Activated T-cell treated with anti-CD3 and anti-CD28 coated beads, Interleukin-2, amount 50 U/mL, for 72 hours (primary cell): ENCODE measurements at regions not wholly inside any gene's neighbourhood (a gene's known extent, or its start where the extent isn't known, plus 50 kb on each side); places are given as distances from the start of the nearest gene placed in this dataset.
"Not testable (repeated sequence)": the region's sequence is repeated elsewhere in the genome, so short reads cannot be mapped to it uniquely, and the experiment has no call there.

Experiments used
- ATAC-seq, 2 donors: fragments of 150-1000 bp; cut with Tn5 transposase; replicated peaks in 1 of 2; 2 replicates each; pipeline ENCODE4 v1.10.0; 2021; ENCODE audit warnings: moderate library complexity in 2 of 2, mild to moderate bottlenecking in 1 of 2
- DNase-seq, 2 donors: peaks; one replicate each; pipeline ENCODE4 v3.0.0; 2021 to 2022; ENCODE audit warnings: mixed read lengths in 1 of 2
- H3K27ac Mint-ChIP-seq: one replicate; pipeline ENCODE4 v1.8.0; 2022; ENCODE audit warnings: mild to moderate bottlenecking, moderate library complexity, mixed read lengths
- H3K27me3 Mint-ChIP-seq: one replicate; pipeline ENCODE4 v1.8.0; 2022; ENCODE audit warnings: low read depth, mixed read lengths
- H3K36me3 Mint-ChIP-seq, 2 donors: one replicate each; pipeline ENCODE4 v1.8.0; 2022; ENCODE audit warnings: mixed read lengths in 2 of 2, mild to moderate bottlenecking in 1 of 2; ENCODE audit not compliant: insufficient read depth in 2 of 2
- H3K4me1 Mint-ChIP-seq: one replicate; pipeline ENCODE4 v1.8.0; 2022; ENCODE audit warnings: low read depth, mixed read lengths
- H3K4me3 Mint-ChIP-seq, 2 donors: one replicate each; pipeline ENCODE4 v1.8.0; 2022; ENCODE audit warnings: mild to moderate bottlenecking in 2 of 2, mixed read lengths in 2 of 2, moderate library complexity in 2 of 2
- H3K9me3 Mint-ChIP-seq, 2 donors: one replicate each; pipeline ENCODE4 v1.8.0; 2022; ENCODE audit warnings: mixed read lengths in 2 of 2

DNA sequence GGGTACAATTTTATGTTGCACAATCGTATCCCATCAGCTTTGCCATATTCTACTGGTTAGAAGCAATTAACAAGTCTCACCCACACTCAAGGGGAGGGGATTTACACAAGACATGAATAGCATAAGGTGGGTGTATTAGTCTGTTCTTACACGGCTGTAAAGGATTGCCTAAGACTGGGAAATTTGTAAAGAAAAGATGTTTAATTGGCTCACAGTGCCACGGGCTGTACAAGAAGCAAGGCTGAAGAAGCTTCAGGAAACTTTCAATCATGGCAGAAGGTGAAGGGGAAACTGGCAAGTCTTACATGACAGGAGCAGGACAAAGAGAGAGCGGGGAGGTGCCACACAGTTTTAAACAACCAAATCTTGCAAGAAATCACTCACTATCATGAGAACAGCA lies 231.8 kb upstream of the AMIGO2 start:
- DNase-seq (no peak), ATAC-seq (no peak)
- Mint-ChIP-seq H3K9me3 (peaks cover 3 to 19% of the 10 kb centered on the region in 2 donors), H3K27ac (no peak overlapping the region), H3K27me3 (no peaks in the 10 kb centered on the region), H3K4me3 (no peak overlapping the region), H3K4me1 (peaks cover 65% of the 10 kb centered on the region), H3K36me3 (peaks cover 13 to 39% of the 10 kb centered on the region in 2 donors)

DNA sequence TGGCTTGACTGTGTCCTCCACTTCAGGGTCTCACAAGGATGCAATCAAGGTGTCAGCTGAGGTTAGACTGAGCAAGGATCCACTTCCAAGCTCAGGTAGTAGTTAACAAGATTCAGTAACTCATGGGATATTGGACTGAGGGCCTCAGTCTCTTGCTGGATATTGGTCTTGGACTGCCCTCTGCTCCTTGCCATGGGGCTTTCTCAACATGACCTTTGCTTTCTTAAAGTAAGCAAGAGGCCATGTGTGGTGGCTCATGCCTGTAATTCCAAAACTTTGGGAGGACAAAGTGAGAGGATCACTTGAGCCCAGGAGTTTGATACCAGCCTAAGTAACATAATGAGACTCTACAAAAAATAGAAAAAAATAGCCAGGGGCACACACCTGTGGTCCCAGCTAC lies 231.3 kb upstream of the AMIGO2 start:
- peaks cover 5 to 19% of the 10 kb centered on the region in 2 donors for H3K9me3 Mint-ChIP-seq
- H3K36me3 Mint-ChIP-seq = peaks cover 16 to 43% of the 10 kb centered on the region in 2 donors
- no peak for ATAC-seq
- H3K27ac Mint-ChIP-seq = no peak overlapping the region
- no peak overlapping the region for H3K4me3 Mint-ChIP-seq
- H3K27me3 Mint-ChIP-seq = no peaks in the 10 kb centered on the region
- DNase-seq = no peak
- H3K4me1 Mint-ChIP-seq = peaks cover 68% of the 10 kb centered on the region

DNA sequence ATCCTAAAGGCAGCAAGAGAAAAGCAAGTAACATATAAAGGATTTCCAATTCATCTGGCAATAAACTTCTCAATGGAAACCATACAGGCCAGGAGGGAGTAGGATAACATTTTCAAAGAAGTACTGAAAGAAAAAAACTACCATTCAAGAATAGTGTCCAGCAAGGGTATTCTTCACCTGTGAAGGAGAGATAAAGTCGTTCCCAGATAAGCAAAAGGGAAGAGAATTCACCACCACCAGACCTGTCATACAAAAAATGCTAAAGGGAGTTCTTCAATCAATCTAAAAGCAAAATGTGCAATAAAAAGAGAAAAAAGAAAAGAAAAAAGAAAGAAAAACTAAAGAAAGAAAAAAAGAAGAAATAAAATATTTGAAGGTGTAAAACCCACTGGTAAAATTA lies 228.9 kb upstream of the AMIGO2 start:
- Mint-ChIP-seq H3K27ac (peak overlapping the region; percentile 73), H3K4me3 (peak overlapping the region; percentile 25 to 36), H3K4me1 (peaks cover 69% of the 10 kb centered on the region), H3K27me3 (no peaks in the 10 kb centered on the region), H3K9me3 (peaks cover 6 to 19% of the 10 kb centered on the region in 2 donors), H3K36me3 (peaks cover 19 to 50% of the 10 kb centered on the region in 2 donors)
- DNase-seq (no peak), ATAC-seq (no peak)

DNA sequence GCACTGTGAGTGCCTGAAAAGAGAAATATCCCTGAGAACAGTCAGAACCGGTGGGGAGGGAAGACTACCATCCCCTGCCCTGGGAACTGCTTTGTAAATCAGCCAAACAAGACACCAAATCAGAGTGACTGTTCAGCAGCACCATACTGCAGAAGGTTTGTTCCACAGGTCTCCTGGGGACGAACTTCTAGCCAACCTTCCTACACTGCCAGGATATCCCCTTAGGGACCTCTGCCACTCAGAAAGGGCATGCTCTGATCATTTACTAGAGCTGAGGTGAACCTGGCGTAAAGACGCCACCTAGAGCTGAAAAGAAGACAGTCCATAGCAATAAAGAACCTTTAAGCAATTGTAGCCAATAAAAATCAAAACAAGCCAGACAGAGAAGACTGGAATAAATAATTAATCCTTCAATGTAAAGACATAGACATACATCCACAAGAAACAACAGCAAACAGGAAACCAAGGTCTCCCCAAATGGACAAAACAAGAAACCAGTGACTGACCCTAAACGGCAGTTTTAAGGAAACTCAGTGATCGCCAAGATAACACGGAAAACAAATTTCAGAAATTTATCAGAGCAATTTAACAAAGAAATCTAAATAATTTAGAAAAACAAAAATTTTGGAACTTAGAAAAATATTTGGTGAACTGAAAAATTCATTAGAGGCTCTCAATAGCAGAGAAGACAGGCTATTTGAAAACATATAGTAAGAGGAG lies 228.1 kb upstream of the AMIGO2 start:
- no peaks in the 10 kb centered on the region for H3K27me3 Mint-ChIP-seq
- peaks cover 75% of the 10 kb centered on the region for H3K4me1 Mint-ChIP-seq
- peaks cover 6 to 19% of the 10 kb centered on the region in 2 donors for H3K9me3 Mint-ChIP-seq
- peak overlapping the region; percentile 73 for H3K27ac Mint-ChIP-seq
- peaks cover 19 to 50% of the 10 kb centered on the region in 2 donors for H3K36me3 Mint-ChIP-seq
- peak overlapping the region; percentile 75 to 91 for H3K4me3 Mint-ChIP-seq
- ATAC-seq (peak; percentile 83 to 86), DNase-seq (peak; percentile 54 to 65)

DNA sequence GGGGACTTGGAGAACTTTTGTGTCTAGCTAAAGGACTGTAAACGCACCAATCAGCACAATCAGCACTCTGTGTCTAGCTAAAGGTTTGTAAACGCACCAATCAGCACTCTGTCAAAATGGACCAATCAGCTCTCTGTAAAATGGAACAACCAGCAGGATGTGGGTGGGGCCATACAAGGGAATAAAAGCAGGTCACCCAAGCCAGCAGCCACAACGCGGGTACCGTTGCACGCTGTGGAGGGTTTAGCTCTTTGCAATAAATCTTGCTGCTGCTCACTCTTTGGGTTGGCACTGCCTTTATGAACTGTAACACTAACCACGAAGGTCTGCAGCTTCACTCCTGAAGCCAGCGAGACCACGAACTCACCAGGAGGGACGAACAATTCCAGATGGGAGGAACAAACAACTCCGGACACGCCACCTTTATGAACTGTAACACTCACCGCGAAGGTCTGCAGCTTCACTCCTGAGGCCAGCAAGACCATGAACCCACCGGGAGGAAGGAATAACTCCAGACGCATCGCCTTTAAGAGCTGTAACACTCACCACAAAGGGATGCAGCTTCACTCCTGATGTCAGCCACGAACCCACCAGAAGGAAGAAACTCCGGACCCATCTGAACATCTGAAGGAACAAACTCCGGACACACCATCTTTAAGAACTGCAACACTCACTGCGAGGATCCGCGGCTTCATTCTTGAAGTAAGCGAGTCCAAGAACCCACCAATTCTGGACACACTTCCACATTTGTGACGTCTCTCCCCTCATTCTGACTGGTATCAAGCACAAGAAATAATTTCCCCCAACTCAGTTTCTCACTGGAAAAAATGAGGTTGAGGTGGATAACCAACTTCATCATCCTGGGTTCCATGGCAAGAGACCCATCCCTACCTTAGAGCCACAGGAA lies 227.3 kb upstream of the AMIGO2 start:
- H3K9me3 Mint-ChIP-seq = peaks cover 6 to 19% of the 10 kb centered on the region in 2 donors
- H3K36me3 Mint-ChIP-seq = peaks cover 19 to 50% of the 10 kb centered on the region in 2 donors
- peak overlapping the region; percentile 73 for H3K27ac Mint-ChIP-seq
- peak; percentile 54 to 65 for ATAC-seq
- peak; percentile 74 to 75 for DNase-seq
- H3K27me3 Mint-ChIP-seq = not testable (repeated sequence)
- H3K4me1 Mint-ChIP-seq = peaks cover 83% of the 10 kb centered on the region
- peak overlapping the region; percentile 75 to 91 for H3K4me3 Mint-ChIP-seq

DNA sequence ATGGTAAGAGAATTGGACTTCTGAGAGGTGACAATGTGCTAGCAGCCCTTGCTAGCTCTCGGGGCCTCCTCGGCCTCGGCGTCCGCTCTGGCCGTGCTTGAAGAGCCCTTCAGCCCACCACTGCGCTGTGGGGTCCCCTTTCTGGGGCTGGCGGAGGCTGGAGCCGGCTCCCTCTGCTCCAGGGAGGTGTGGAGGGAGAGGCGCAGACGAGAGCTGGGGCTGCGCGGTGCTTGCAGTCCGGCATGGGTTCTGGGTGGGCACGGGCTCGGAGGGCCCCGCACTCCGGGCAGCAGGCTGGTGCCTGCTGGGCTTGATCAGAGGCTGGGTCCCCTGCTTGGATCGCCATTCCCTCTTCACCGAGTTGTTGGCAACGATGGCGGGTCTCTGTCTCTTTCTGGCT lies 226.4 kb upstream of the AMIGO2 start:
- H3K36me3 Mint-ChIP-seq = peaks cover 19 to 52% of the 10 kb centered on the region in 2 donors

DNA sequence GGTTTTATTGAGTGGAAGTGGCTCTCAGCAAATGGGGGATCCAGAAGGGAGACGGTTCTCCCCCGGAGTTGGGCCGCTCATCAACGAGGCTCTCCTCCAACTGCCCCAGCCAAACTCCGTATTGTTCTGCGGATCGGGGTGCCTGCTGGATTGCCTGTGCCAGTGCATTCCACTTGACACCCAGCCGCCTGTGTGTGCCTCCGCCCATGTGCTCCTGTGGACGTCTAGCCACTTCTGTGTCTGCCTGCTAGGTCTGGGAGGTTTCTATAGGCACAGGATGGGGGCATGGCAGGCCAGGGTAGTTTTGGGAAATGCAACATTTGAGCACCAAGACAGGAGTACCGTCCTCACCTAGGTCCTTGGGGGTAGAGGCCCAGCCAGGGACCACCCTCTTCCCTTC lies 225.7 kb upstream of the AMIGO2 start:
- DNase-seq (no peak), ATAC-seq (no peak)
- Mint-ChIP-seq H3K36me3 (peaks cover 16 to 46% of the 10 kb centered on the region in 2 donors), H3K27ac (no peak overlapping the region), H3K4me1 (peaks cover 78% of the 10 kb centered on the region), H3K27me3 (no peaks in the 10 kb centered on the region), H3K4me3 (peak overlapping the region in 1 of 2 donors; percentile 15), H3K9me3 (peaks cover 3 to 16% of the 10 kb centered on the region in 2 donors)

More for the DNA sequence above, 226.4 kb upstream of the AMIGO2 start:
- peaks cover 5 to 16% of the 10 kb centered on the region in 2 donors for H3K9me3 Mint-ChIP-seq
- H3K27ac Mint-ChIP-seq = no peak overlapping the region
- H3K4me1 Mint-ChIP-seq = peaks cover 85% of the 10 kb centered on the region
- DNase-seq = no peak
- peak overlapping the region in 1 of 2 donors; percentile 91 for H3K4me3 Mint-ChIP-seq
- H3K27me3 Mint-ChIP-seq = no peaks in the 10 kb centered on the region
- ATAC-seq = no peak

DNA sequence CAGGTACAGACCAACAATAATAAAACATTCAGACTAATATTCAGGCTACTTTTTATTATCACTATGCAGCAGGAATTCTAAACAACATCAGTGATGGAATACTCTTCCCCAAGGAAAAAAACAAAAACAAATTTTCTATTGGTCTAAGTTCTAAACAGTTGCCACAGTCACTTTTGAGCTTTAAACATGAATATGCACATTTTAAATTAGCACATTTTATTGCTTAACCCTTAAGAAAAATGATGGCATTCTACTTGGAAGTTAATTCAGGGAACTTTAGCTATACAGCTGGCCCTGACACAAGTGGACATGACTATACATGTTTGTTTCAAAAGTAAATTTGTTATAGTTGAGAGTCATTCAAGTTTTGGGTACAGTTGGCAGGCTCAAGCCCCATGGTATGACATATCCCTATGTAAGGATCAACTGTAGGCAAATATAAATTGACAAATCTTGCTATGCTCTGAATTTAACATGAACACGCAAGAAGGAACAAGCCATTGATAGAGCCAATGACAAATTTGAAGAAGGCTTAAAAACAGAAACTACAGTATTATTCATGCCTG lies 224.3 kb upstream of the AMIGO2 start:
- peaks cover 3 to 10% of the 10 kb centered on the region in 2 donors for H3K9me3 Mint-ChIP-seq
- no peaks in the 10 kb centered on the region for H3K27me3 Mint-ChIP-seq
- no peak for ATAC-seq
- DNase-seq = no peak
- peaks cover 78% of the 10 kb centered on the region for H3K4me1 Mint-ChIP-seq
- H3K36me3 Mint-ChIP-seq = peaks cover 11 to 38% of the 10 kb centered on the region in 2 donors
- peak overlapping the region; percentile 40 for H3K27ac Mint-ChIP-seq
- peak overlapping the region; percentile 1 to 44 for H3K4me3 Mint-ChIP-seq

DNA sequence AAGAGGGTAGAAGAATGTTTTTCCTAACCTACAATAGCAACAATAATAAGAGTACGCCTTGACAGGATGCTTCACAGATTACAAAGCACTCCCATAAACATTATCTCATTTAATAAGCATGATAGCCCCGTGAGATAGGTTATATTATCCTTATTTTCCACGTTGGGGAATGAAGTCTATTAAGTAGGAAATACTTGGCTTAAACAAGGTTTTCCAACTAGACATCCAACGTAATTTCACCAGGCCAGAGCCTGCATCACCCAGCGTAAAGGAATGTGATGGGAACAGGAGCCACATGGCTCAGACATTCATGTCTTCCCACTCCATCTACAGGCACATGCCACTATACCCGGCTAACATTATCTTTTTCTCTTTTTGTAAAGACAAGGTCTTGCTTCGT lies 223.4 kb upstream of the AMIGO2 start:
- ATAC-seq (no peak), DNase-seq (no peak)
- H3K4me3 Mint-ChIP-seq = peak overlapping the region; percentile 75 to 77
- peaks cover 78% of the 10 kb centered on the region for H3K4me1 Mint-ChIP-seq
- H3K27me3 Mint-ChIP-seq = no peaks in the 10 kb centered on the region
- H3K36me3 Mint-ChIP-seq = peaks cover 13 to 39% of the 10 kb centered on the region in 2 donors
- H3K27ac Mint-ChIP-seq = peak overlapping the region; percentile 40
- H3K9me3 Mint-ChIP-seq = peaks cover 3 to 6% of the 10 kb centered on the region in 2 donors

DNA sequence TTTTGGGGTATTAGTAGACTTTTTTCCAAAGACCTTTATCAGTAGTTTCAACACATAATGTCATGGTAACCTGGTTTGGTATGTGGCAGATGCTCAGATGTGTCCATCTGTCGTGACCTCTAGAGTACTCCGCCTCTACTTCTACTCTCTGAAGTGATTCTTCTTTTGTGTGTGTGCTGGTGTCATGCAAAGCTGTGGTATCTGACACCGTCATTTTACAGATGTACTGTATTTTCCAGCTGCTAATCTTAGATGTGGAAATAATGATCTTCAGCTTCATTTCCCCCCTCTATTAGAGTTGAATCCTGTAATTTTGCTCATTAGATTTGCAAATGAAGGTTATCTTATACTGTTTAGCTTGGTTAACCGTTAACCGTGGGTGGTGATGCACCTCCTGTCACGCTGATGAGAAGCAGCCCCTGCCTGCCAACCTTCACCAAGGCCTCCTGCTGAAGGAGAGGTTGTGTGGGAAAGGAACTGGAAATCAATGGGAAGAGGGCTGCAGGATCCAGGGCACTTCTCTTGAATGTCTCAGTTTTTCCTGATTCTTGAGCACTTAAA lies 222.4 kb upstream of the AMIGO2 start:
- H3K4me3 Mint-ChIP-seq = peak overlapping the region; percentile 75 to 77
- H3K36me3 Mint-ChIP-seq = peaks cover 13 to 34% of the 10 kb centered on the region in 2 donors
- peaks cover 0 to 6% of the 10 kb centered on the region in 2 donors for H3K9me3 Mint-ChIP-seq
- H3K27ac Mint-ChIP-seq = peak overlapping the region; percentile 40
- ATAC-seq (peak; percentile 76 to 79), DNase-seq (peak in 1 of 2 donors; percentile 24)
- no peaks in the 10 kb centered on the region for H3K27me3 Mint-ChIP-seq
- peaks cover 76% of the 10 kb centered on the region for H3K4me1 Mint-ChIP-seq

DNA sequence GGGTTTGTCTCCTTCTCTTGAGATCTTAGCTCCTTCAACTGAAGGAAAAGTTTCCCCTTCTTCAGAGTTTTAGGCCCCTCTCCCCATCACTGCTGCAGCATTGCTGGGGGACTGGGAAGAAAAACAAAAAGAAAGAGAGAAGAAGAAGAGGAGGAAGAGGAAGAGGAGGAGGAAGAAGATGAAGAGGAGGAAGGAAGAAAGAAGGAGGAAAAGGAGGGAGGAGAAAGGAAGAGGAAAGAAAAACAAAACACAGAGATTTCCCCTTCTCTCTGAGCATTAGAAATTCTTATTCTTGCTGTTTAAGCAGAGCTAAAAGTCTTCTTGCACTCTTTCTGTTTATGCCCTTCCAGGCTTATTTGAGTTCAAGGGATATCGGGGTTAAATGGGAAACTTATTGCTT lies 219.8 kb upstream of the AMIGO2 start:
- Mint-ChIP-seq H3K27me3 (no peaks in the 10 kb centered on the region), H3K4me1 (peaks cover 76% of the 10 kb centered on the region), H3K36me3 (peaks cover 7 to 20% of the 10 kb centered on the region in 2 donors), H3K9me3 (peaks cover 3 to 4% of the 10 kb centered on the region in 2 donors), H3K27ac (peak overlapping the region; percentile 100), H3K4me3 (peak overlapping the region; percentile 70 to 72)
- DNase-seq (no peak), ATAC-seq (no peak)

DNA sequence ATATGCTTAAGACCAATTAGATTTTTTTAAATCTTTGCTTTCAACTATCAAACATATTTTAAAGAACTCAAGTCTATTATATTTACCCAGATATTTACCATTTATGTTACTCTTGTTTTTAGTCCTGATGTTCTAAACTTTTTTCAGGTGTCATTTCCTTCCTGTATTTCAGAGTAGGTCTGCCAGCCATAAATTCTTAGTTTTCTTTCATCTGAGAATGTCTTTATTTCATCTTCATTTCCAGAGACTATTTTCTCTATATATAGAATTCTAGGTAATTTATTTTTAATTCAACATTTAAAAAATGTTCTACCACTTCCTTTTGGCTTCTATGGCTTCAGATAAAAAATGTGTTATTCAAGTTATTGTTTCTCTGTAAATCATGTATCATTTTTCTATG lies 218.2 kb upstream of the AMIGO2 start:
- peak overlapping the region; percentile 100 for H3K27ac Mint-ChIP-seq
- H3K27me3 Mint-ChIP-seq = no peaks in the 10 kb centered on the region
- DNase-seq (no peak), ATAC-seq (no peak)
- H3K4me3 Mint-ChIP-seq = no peak overlapping the region
- peaks cover 3 to 5% of the 10 kb centered on the region in 2 donors for H3K9me3 Mint-ChIP-seq
- H3K4me1 Mint-ChIP-seq = peaks cover 62% of the 10 kb centered on the region
- peaks cover 7 to 21% of the 10 kb centered on the region in 2 donors for H3K36me3 Mint-ChIP-seq
